ENCODE measurements at regions not wholly inside any gene's neighbourhood (a gene's known extent, or its start where the extent isn't known, plus 50 kb on each side); places are given as distances from the start of the nearest gene placed in this dataset.

DNA sequence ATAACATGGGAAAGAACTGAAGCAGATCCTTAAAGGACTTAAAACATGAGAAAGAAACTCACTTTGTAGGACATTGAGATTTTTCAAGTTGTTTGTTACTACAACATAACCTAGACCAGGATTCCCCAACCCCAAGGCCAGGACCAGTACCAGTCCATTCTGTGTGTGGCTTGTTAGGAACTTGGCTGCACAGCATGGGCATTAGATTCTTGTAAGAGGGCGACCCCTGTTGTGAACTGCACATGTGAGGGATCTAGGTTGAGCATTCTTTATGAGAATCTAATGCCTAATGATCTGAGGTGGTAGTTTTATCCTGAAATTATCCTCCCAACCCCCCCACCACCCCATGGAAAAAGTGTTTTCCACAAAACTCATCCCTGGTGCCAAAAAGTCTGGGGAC, 566.1 kb downstream of the KCTD8 start:
- Histone ChIP-seq H3K4me1 (no peaks in the 10 kb centered on the region), H3K27me3 (no peaks in the 10 kb centered on the region), H3K27ac (no peak overlapping the region), H3K9me3 (no peaks in the 10 kb centered on the region), H3K36me3 (ENCODE audit: low read depth, missing control alignments) (no peaks in the 10 kb centered on the region), H3K4me3 (no peak overlapping the region)
- no peak for DNase-seq
- WGBS, 2 donors, result 86 to 95% methylated on average over 1 of the region's 1 CpG
- no peak for TF ChIP-seq POLR2A (IDR thresholded peaks at IDR 0.05)
- TF ChIP-seq, protein P1, sequence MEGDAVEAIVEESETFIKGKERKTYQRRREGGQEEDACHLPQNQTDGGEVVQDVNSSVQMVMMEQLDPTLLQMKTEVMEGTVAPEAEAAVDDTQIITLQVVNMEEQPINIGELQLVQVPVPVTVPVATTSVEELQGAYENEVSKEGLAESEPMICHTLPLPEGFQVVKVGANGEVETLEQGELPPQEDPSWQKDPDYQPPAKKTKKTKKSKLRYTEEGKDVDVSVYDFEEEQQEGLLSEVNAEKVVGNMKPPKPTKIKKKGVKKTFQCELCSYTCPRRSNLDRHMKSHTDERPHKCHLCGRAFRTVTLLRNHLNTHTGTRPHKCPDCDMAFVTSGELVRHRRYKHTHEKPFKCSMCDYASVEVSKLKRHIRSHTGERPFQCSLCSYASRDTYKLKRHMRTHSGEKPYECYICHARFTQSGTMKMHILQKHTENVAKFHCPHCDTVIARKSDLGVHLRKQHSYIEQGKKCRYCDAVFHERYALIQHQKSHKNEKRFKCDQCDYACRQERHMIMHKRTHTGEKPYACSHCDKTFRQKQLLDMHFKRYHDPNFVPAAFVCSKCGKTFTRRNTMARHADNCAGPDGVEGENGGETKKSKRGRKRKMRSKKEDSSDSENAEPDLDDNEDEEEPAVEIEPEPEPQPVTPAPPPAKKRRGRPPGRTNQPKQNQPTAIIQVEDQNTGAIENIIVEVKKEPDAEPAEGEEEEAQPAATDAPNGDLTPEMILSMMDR (IDR thresholded peaks at IDR 0.05), result no peak
- intact Hi-C loops (cut with DNase I; ENCODE audit: low total_unique reads), result no loop called here

DNA sequence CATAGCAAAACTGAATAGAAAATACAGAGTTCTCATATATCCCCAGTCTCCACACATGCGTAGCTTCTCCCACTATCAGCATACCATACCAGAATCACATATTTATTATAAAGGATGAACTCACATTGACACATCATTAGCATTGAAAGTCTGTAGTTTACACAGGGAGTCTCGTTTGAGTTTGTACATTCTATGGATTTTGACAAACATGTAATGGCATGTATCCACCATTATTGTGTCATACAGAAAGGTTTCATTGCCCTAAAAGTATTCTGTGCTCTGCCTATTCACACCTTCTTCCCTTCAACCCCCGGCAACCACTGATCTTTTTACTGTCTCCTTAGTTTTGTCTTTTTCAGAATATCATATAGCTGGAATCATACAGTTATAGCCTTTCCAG, 562.4 kb downstream of the KCTD8 start:
- no peak for DNase-seq
- Histone ChIP-seq H3K36me3 (ENCODE audit: low read depth, missing control alignments) (no peaks in the 10 kb centered on the region), H3K4me3 (no peak overlapping the region), H3K4me1 (no peaks in the 10 kb centered on the region), H3K27ac (no peak overlapping the region), H3K27me3 (no peaks in the 10 kb centered on the region), H3K9me3 (no peaks in the 10 kb centered on the region)
- intact Hi-C loops (cut with DNase I; ENCODE audit: low total_unique reads), result no loop called here
- TF ChIP-seq, protein P1 (IDR thresholded peaks at IDR 0.05), result no peak
- no peak for TF ChIP-seq POLR2A (IDR thresholded peaks at IDR 0.05)
- WGBS, 2 donors, result 84 to 87% methylated on average over 3 of the region's 3 CpGs

GRCh38 chr4:43898836-43899235, 549.8 kb downstream of the KCTD8 start:
- no peak for DNase-seq
- H3K4me3 ChIP-seq, result no peak overlapping the region
- no peaks in the 10 kb centered on the region for H3K9me3 ChIP-seq
- TF ChIP-seq, protein P1 (IDR thresholded peaks at IDR 0.05), result no peak
- no peak for TF ChIP-seq POLR2A (IDR thresholded peaks at IDR 0.05)
- H3K36me3 ChIP-seq (ENCODE audit: low read depth, missing control alignments), result no peaks in the 10 kb centered on the region
- intact Hi-C loops (cut with DNase I; ENCODE audit: low total_unique reads), result no loop called here
- no peaks in the 10 kb centered on the region for H3K27me3 ChIP-seq
- no peaks in the 10 kb centered on the region for H3K4me1 ChIP-seq
- H3K27ac ChIP-seq, result no peak overlapping the region
- WGBS, 2 donors, result 94 to 97% methylated on average over 15 of the region's 15 CpGs

GRCh38 chr4:43903456-43903855, 545.2 kb downstream of the KCTD8 start:
- Histone ChIP-seq H3K27me3 (no peaks in the 10 kb centered on the region), H3K4me3 (no peak overlapping the region), H3K9me3 (no peaks in the 10 kb centered on the region), H3K36me3 (ENCODE audit: low read depth, missing control alignments) (no peaks in the 10 kb centered on the region), H3K4me1 (no peaks in the 10 kb centered on the region), H3K27ac (no peak overlapping the region)
- no peak for DNase-seq
- TF ChIP-seq, protein P1 (IDR thresholded peaks at IDR 0.05), result no peak
- TF ChIP-seq POLR2A (IDR thresholded peaks at IDR 0.05), result no peak
- intact Hi-C loops (cut with DNase I; ENCODE audit: low total_unique reads), result no loop called here
- WGBS, 2 donors, result 90 to 95% methylated on average over 4 of the region's 4 CpGs

- TF ChIP-seq, protein P1 (IDR thresholded peaks at IDR 0.05), result no peak
- TF ChIP-seq POLR2A (IDR thresholded peaks at IDR 0.05), result no peak
- no peak for DNase-seq
- 63 to 71% methylated on average over 3 of the region's 3 CpGs for WGBS, 2 donors
- intact Hi-C loops (cut with DNase I; ENCODE audit: low total_unique reads), result no loop called here
- Histone ChIP-seq H3K9me3 (no peaks in the 10 kb centered on the region), H3K27me3 (no peaks in the 10 kb centered on the region), H3K4me1 (no peaks in the 10 kb centered on the region), H3K36me3 (ENCODE audit: low read depth, missing control alignments) (no peaks in the 10 kb centered on the region), H3K4me3 (no peak overlapping the region), H3K27ac (no peak overlapping the region)
These were observed 530.2 kb downstream of the KCTD8 start for GRCh38 chr4:43918377-43918776.
